ENCODE measurements at regions not wholly inside any gene's neighbourhood (a gene's known extent, or its start where the extent isn't known, plus 50 kb on each side); places are given as distances from the start of the nearest gene placed in this dataset.

DNA sequence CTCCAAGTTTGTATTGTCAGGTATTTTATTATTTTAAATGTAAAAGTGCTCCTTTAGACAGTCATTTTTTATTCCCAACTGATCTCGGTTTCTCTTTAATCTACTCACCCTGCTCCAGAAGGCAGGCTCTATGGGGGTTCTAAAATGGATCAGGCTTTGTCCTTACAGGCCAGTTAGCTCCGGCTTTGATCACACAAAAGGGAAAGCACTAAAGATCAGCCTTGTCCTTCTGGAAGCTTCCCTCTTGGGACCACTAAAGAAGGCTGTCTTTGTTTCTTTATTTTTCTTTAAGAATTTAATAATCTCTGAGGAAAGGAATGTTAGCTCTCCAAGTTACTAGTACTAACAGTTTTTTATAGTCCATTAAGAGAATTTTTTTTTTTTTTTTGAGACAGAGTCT, 560.5 kb upstream of the ZNF717 start:
- H3K4me1 ChIP-seq (replicated peaks in 1 of 2), result no peaks in the 10 kb centered on the region
- TF ChIP-seq POLR2A (IDR thresholded peaks at IDR 0.05), result no peak
- TF ChIP-seq, protein P1, sequence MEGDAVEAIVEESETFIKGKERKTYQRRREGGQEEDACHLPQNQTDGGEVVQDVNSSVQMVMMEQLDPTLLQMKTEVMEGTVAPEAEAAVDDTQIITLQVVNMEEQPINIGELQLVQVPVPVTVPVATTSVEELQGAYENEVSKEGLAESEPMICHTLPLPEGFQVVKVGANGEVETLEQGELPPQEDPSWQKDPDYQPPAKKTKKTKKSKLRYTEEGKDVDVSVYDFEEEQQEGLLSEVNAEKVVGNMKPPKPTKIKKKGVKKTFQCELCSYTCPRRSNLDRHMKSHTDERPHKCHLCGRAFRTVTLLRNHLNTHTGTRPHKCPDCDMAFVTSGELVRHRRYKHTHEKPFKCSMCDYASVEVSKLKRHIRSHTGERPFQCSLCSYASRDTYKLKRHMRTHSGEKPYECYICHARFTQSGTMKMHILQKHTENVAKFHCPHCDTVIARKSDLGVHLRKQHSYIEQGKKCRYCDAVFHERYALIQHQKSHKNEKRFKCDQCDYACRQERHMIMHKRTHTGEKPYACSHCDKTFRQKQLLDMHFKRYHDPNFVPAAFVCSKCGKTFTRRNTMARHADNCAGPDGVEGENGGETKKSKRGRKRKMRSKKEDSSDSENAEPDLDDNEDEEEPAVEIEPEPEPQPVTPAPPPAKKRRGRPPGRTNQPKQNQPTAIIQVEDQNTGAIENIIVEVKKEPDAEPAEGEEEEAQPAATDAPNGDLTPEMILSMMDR (IDR thresholded peaks at IDR 0.05), result no peak
- H3K4me3 ChIP-seq, result no peak overlapping the region
- H3K27ac ChIP-seq, result no peak overlapping the region
- H3K27me3 ChIP-seq, result no peaks in the 10 kb centered on the region
- DNase-seq, result no peak
- WGBS, 4 donors, result 49 to 64% (median 55%) methylated on average over 2 of the region's 2 CpGs
- intact Hi-C loops (cut with DNase I), result no loop called here
- no peaks in the 10 kb centered on the region for H3K36me3 ChIP-seq (replicated peaks in 1 of 2)
- H3K9me3 ChIP-seq (replicated peaks in 1 of 3), result no peaks in the 10 kb centered on the region

DNA sequence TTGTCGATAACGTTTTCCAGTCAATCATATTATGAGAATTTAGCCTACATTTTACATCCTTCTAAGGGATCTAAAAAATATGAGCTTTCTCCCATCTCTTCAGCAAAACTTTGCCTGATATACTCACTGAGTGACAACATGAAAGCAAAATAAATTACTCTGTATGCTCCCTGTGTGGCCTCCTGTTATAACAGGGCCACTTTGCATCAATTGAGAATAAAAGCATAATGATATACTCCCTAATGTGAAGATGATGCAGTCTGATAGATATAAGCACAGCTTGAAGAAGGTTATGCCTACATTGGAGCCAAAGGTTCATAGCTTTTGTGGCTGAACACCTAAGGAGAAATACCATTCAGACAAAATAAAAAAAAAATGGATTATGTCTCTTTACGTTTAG, 561.3 kb upstream of the ZNF717 start:
- Histone ChIP-seq H3K27ac (no peak overlapping the region), H3K4me3 (no peak overlapping the region), H3K36me3 (replicated peaks in 1 of 2) (no peaks in the 10 kb centered on the region), H3K27me3 (no peaks in the 10 kb centered on the region), H3K9me3 (replicated peaks in 1 of 3) (no peaks in the 10 kb centered on the region), H3K4me1 (replicated peaks in 1 of 2) (no peaks in the 10 kb centered on the region)
- no peak for DNase-seq
- TF ChIP-seq POLR2A (IDR thresholded peaks at IDR 0.05), result no peak
- TF ChIP-seq, protein P1 (IDR thresholded peaks at IDR 0.05), result no peak
- intact Hi-C loops (cut with DNase I), result no loop called here
- 79 to 85% (median 82%) methylated on average over 3 of the region's 3 CpGs for WGBS, 4 donors

DNA sequence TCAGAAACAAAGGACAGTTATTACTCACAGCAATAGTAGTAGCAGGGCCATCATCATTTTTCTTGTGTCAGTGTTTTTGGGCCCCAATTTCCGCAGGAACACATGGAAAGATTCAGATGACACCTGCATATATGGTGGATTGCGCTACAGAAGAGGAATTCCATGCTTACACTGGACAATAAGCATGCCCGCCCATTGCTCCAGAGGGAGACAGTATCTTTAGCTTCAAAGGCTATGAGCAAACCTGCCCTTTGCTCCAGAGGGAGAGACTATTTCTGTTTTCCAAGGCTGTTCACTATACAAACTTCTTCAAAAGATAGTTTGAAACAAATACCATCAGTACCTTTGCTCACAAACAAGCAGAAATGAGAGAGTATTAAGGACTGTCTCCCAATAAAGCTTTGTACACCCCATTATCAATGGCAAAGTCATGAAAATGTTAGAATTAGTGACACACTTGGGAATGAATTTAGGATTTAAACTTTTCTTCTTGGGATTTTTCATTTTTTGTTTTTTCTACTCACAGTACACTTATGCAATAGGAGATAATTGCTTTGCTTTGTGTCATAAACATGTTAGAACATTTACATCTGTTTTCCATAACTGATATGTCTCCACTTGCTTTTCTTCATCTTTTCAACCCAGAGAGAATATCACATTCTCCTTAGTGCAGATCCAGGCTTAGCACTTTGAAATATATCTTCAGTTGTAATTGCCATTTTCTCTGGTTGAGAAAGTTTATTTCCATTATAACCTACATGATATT, 564.5 kb upstream of the ZNF717 start:
- TF ChIP-seq, protein P1 (IDR thresholded peaks at IDR 0.05), result no peak
- no peak for TF ChIP-seq POLR2A (IDR thresholded peaks at IDR 0.05)
- intact Hi-C loops (cut with DNase I), result no loop called here
- Histone ChIP-seq H3K4me1 (replicated peaks in 1 of 2) (no peaks in the 10 kb centered on the region), H3K27ac (no peak overlapping the region), H3K4me3 (no peak overlapping the region), H3K27me3 (no peaks in the 10 kb centered on the region), H3K9me3 (replicated peaks in 1 of 3) (no peaks in the 10 kb centered on the region), H3K36me3 (replicated peaks in 1 of 2) (no peaks in the 10 kb centered on the region)
- no peak for DNase-seq
- 79 to 84% (median 81%) methylated on average over 3 of the region's 3 CpGs for WGBS, 4 donors

DNA sequence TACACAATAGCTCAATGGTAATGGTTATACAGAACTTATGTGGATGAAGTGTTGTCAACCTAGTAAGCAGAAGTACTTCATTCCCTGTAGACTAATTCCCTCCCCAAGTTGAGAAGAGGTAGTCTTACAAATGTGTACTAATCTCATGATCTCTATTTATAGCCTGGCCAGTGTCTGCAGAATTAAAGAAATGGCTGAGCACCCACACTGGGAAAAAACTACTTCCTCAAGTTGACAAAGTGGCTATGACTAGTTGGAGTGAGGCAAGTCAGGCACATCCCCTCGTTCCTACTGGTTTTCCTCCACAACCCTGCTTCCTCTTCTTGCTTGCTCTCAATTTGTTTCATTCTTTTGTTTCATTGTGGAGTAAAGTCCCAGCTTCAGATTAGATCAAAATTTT, 566.7 kb upstream of the ZNF717 start:
- no peak for DNase-seq
- H3K9me3 ChIP-seq (replicated peaks in 1 of 3), result no peaks in the 10 kb centered on the region
- intact Hi-C loops (cut with DNase I), result no loop called here
- H3K4me3 ChIP-seq, result no peak overlapping the region
- TF ChIP-seq POLR2A (IDR thresholded peaks at IDR 0.05), result no peak
- TF ChIP-seq, protein P1 (IDR thresholded peaks at IDR 0.05), result no peak
- 46 to 61% (median 55%) methylated on average over 1 of the region's 1 CpG for WGBS, 4 donors
- H3K27ac ChIP-seq, result no peak overlapping the region
- H3K27me3 ChIP-seq, result no peaks in the 10 kb centered on the region
- H3K36me3 ChIP-seq (replicated peaks in 1 of 2), result no peaks in the 10 kb centered on the region
- H3K4me1 ChIP-seq (replicated peaks in 1 of 2), result no peaks in the 10 kb centered on the region
